ENCODE measurements at regions not wholly inside any gene's neighbourhood (a gene's known extent, or its start where the extent isn't known, plus 50 kb on each side); places are given as distances from the start of the nearest gene placed in this dataset.

DNA sequence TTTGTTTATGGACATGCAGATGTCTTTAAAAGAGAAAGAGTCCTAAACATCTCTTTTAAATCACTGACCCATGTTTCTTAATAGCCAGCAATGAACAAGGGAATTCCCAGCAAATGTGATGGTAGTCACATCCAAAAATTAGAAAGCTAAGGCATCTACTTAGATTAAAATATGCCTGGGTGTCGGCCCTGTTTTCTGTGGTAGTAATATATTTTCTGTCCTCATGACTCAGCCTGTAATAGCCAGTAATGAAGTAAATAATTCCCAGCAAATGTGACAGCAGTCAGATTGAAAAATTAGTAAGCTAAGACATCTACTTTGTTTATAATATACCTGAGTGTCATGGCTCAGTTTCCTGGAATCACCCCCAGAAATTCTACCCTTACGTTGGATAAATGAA lies 60.6 kb upstream of the MYRIP start:
- Histone ChIP-seq H3K4me3 (no peak overlapping the region), H3K4me1 (no peaks in the 10 kb centered on the region), H3K9me3 (no peaks in the 10 kb centered on the region), H3K27ac (no peak overlapping the region), H3K27me3 (no peaks in the 10 kb centered on the region), H3K36me3 (no peaks in the 10 kb centered on the region)
- no peak for DNase-seq
- in situ Hi-C loops (cut with MboI; ENCODE audit: low sequenced_read_pairs in 4 of 4) = no loop called here
- TF ChIP-seq POLR2A (IDR thresholded peaks at IDR 0.05) = no peak
- TF ChIP-seq CTCF (IDR thresholded peaks at IDR 0.05 in 4 of 5, conservative IDR thresholded peaks at IDR 0.05 in 1 of 5) = no peak
- no peak for ATAC-seq
- intact Hi-C loops (cut with DNase I; ENCODE audit: low total_unique reads) = no loop called here

DNA sequence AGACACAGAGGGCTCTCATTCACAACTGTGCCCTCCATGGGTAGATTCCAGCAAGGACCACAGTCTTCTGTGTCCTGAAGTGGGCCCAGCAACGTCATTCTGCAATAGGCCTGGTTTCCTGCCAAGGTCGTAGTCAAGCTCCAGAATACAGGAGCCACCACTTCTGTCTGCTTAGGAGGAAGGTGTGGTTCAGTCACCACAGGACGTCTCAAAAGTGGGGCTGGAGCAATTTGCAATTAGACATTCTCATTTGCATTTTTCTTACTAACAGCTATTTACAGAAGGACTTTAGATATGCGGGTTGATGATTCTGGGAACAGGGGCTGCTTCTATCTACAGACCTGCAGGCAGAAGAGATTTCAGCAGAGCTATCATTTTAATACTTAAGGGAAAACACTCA lies 58.7 kb upstream of the MYRIP start:
- no peak for ATAC-seq
- no peak overlapping the region for H3K27ac ChIP-seq

GRCh38 chr3:39751286-39751685 lies 58.1 kb upstream of the MYRIP start:
- ATAC-seq = no peak
- no peaks in the 10 kb centered on the region for H3K9me3 ChIP-seq
- H3K27me3 ChIP-seq = no peaks in the 10 kb centered on the region
- in situ Hi-C loops (cut with MboI; ENCODE audit: low sequenced_read_pairs in 4 of 4) (no loop called here), intact Hi-C loops (cut with DNase I; ENCODE audit: low total_unique reads) (no loop called here)
- TF ChIP-seq POLR2A (IDR thresholded peaks at IDR 0.05) (no peak), CTCF (IDR thresholded peaks at IDR 0.05 in 4 of 5, conservative IDR thresholded peaks at IDR 0.05 in 1 of 5) (no peak)
- no peaks in the 10 kb centered on the region for H3K36me3 ChIP-seq
- no peak for DNase-seq
- H3K4me3 ChIP-seq = no peak overlapping the region
- H3K27ac ChIP-seq = no peak overlapping the region
- H3K4me1 ChIP-seq = no peaks in the 10 kb centered on the region

More for the DNA sequence above, 58.7 kb upstream of the MYRIP start:
- DNase-seq = no peak
- intact Hi-C loops (cut with DNase I; ENCODE audit: low total_unique reads) (no loop called here), in situ Hi-C loops (cut with MboI; ENCODE audit: low sequenced_read_pairs in 4 of 4) (no loop called here)
- H3K4me3 ChIP-seq = no peak overlapping the region
- H3K27me3 ChIP-seq = no peaks in the 10 kb centered on the region
- H3K9me3 ChIP-seq = no peaks in the 10 kb centered on the region
- H3K4me1 ChIP-seq = no peaks in the 10 kb centered on the region
- TF ChIP-seq POLR2A (IDR thresholded peaks at IDR 0.05) (no peak), CTCF (IDR thresholded peaks at IDR 0.05 in 4 of 5, conservative IDR thresholded peaks at IDR 0.05 in 1 of 5) (no peak)
- H3K36me3 ChIP-seq = no peaks in the 10 kb centered on the region

GRCh38 chr3:39752019-39752637 lies 57.3 kb upstream of the MYRIP start:
- in situ Hi-C loops (cut with MboI; ENCODE audit: low sequenced_read_pairs in 4 of 4) (no loop called here), intact Hi-C loops (cut with DNase I; ENCODE audit: low total_unique reads) (no loop called here)
- no peaks in the 10 kb centered on the region for H3K27me3 ChIP-seq
- H3K4me1 ChIP-seq = no peaks in the 10 kb centered on the region
- TF ChIP-seq CTCF (IDR thresholded peaks at IDR 0.05 in 4 of 5, conservative IDR thresholded peaks at IDR 0.05 in 1 of 5) (no peak), POLR2A (IDR thresholded peaks at IDR 0.05) (no peak)
- no peaks in the 10 kb centered on the region for H3K36me3 ChIP-seq
- ATAC-seq (no peak), DNase-seq (no peak)
- H3K4me3 ChIP-seq = no peak overlapping the region
- no peak overlapping the region for H3K27ac ChIP-seq
- no peaks in the 10 kb centered on the region for H3K9me3 ChIP-seq

- intact Hi-C loops (cut with DNase I; ENCODE audit: low total_unique reads) = no loop called here
- Histone ChIP-seq H3K9me3 (no peaks in the 10 kb centered on the region), H3K27ac (no peak overlapping the region), H3K36me3 (no peaks in the 10 kb centered on the region), H3K4me1 (no peaks in the 10 kb centered on the region), H3K27me3 (no peaks in the 10 kb centered on the region), H3K4me3 (no peak overlapping the region)
- TF ChIP-seq POLR2A (IDR thresholded peaks at IDR 0.05) = no peak
- no peak for TF ChIP-seq CTCF (IDR thresholded peaks at IDR 0.05 in 4 of 5, conservative IDR thresholded peaks at IDR 0.05 in 1 of 5)
- ATAC-seq (no peak), DNase-seq (no peak)
- in situ Hi-C loops (cut with MboI; ENCODE audit: low sequenced_read_pairs in 4 of 4) = no loop called here
Measured at GRCh38 chr3:39752751-39753150, 56.7 kb upstream of the MYRIP start.

Measured in gastrocnemius medialis (tissue), 4 donors.